Stimulated activated CD4-positive, alpha-beta T cell treated with anti-CD3 and anti-CD28 coated beads, TNF-alpha, amount 100 ng/mL, for 1 hour (primary cell): ENCODE measurements at regions not wholly inside any gene's neighbourhood (a gene's known extent, or its start where the extent isn't known, plus 50 kb on each side); places are given as distances from the start of the nearest gene placed in this dataset.

Experiments used
- DNase-seq, 3 donors: peaks; one replicate each; pipeline ENCODE4 v3.0.0-alpha.2; 2020; ENCODE audit warnings: low read depth in 3 of 3, low spot score in 1 of 3

GRCh38 chr6:166728884-166729530, 102.0 kb upstream of the RPS6KA2 start:
- DNase-seq = no peak

DNA sequence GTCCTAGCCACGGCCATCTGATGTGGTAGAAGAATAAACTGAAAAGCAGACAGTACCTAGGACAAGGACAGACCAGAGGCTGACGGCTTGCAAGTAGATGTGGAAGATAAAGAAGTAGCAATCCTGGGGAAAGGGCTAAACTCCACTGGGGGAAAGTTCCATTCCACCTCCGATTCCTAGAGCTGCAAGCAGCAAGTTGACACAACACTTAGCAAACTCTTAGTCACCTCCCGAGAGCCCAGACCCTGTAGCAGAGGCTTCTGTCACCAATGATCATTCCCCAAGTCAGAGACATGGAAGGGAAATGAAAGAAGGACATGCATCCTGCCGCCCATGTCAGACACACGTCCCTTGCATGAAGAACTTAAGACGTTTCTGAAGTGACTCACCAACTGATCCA, 99.2 kb upstream of the RPS6KA2 start:
- DNase-seq = no peak

- no peak for DNase-seq
These were observed 98.5 kb upstream of the RPS6KA2 start for GRCh38 chr6:166725571-166725970.

DNA sequence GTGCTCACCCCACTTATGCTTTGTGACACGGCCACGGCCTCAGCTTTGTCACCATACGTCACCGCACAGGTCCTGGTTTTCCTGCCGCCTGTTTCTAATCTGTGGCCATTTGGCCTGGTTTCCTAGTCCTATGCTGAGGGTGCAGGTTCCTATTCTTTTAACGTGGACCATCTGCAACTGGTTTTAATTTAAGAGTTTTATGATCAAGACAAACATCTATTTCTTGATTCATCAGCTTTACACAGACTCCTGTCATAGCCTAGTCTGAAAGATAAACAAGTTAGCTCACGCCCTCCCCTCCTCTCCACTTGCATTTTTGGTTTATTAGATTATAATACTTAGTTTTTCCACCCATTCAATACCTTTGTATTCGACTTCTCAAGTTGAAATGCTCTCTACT, 97.5 kb upstream of the RPS6KA2 start:
- no peak for DNase-seq

DNA sequence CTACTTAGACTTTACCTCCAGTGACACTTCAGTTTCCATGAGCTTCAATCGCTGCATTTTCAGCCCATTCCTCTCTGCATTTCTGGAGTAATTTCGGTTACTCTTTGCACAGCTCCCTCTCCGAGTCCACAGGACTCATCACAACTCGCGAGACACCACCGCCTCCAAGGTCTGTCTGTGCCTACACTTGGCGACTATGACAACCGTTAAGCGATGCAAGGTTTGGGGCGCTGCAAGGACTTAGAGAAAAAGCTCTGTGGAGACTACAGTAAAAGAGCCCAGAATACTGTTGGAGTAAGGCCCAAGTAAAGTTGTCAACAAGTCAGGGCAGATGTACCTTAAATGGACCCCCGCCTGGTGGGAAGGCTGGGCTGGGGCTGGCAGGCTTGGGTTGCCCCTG, 95.7 kb upstream of the RPS6KA2 start:
- no peak for DNase-seq

GRCh38 chr6:166721576-166721975, 94.5 kb upstream of the RPS6KA2 start:
- DNase-seq = no peak

DNA sequence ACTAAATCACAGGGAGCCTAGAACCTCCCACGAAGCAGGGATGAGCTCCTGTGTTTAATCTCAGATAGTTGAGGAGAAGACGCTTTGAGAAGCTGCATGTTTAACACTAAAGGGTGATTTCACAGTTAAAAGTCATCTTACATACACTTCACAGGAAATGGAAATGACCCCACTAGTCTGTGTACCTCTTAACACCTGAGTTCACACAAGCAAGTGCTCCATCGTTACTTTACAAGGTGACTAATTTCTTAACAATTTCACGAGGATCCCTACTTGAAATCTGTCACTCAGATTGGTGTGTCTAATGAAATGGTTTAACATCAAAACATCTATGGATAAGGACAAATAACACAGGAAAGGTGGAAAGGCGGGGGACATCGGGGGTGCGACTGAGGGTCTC, 93.8 kb upstream of the RPS6KA2 start:
- no peak for DNase-seq

DNA sequence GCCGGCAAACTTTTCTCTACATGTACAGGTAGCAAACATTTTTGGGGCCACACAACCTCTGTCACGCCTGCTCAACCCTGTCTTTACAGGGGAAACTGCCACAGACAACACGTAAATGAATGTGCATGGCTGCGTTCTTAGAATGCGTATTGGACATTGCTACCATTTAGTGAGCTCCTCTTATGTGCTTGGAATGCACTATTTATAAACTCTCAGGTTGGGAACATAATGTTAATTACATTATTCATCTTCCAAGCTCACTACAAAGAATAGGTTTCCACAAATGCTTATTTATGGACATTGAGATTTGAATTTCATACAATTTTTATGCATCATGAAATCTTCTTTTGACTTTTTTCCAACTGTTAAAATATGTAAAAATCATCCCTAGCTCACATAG, 92.0 kb upstream of the RPS6KA2 start:
- no peak for DNase-seq

GRCh38 chr6:166718516-166718915, 91.5 kb upstream of the RPS6KA2 start:
- DNase-seq = no peak

GRCh38 chr6:166716910-166717617, 90.0 kb upstream of the RPS6KA2 start:
- no peak for DNase-seq

- DNase-seq = no peak
These were observed 88.9 kb upstream of the RPS6KA2 start for GRCh38 chr6:166715992-166716391.

GRCh38 chr6:166715065-166715464, 88.0 kb upstream of the RPS6KA2 start:
- DNase-seq = no peak

DNA sequence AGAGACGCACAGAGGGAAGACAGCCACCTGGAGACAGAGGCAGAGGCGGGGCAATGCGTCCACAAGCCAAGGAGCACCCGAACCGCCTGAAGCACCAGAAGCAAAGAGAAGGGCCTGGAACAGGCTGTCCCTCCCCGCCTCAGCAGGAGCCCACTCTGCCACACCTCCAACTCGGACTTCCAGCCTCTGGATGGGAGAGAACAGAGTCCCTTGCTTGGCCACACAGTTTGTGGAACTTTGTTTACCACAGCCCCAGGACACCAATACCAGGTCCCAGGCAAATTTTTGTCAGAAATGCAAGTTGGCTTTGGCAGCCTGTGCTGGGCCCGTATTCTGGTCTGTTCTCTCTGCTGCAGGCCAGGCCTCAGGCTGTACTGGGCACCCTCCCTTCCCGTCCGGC, 87.5 kb upstream of the RPS6KA2 start:
- DNase-seq = no peak

GRCh38 chr6:166714187-166714510, 87.1 kb upstream of the RPS6KA2 start:
- no peak for DNase-seq

GRCh38 chr6:166713434-166714186, 86.6 kb upstream of the RPS6KA2 start:
- no peak for DNase-seq

GRCh38 chr6:166712286-166713228, 85.5 kb upstream of the RPS6KA2 start:
- no peak for DNase-seq

DNA sequence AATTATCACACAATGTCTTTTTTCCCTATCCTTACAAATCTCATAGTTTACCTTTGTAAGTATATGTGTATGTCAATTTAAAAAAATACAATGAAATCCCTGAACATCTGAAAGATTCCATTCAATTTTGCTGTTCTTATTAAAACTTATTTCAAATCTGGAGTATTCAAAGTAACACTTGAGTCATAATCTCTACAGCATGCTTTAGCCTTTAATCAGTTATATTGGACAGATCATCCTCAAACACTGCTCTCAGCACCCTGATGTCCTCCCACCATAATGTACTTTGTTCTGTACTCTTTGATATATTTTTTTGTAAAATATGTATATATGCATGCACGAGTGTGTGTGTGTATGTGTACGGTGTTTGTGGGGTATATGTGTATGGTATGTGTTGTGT, 83.0 kb upstream of the RPS6KA2 start:
- DNase-seq = no peak

- DNase-seq = no peak
These were observed 81.4 kb upstream of the RPS6KA2 start for GRCh38 chr6:166708460-166708859.

DNA sequence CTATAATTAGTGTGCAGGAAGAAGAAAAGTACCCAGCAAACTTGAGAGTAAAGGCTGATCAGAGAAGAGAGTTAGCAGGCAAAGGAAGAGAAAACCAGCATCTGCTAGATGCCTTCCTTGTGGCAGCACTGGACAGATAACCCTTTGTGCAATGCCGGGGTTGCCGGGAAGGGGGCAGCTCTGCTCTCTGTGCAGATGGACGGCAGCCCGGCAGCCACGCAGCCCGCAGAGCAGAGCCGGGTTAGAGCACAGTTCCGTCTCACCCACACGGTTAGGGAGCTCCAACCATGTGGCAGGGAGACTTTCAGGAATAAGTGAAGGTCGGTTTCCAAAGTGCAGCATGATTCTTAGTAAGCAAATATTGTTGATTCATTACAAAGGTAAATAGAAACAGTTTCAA, 80.0 kb upstream of the RPS6KA2 start:
- DNase-seq = no peak

- DNase-seq = no peak
These were observed 78.0 kb upstream of the RPS6KA2 start for GRCh38 chr6:166705069-166705468.

DNA sequence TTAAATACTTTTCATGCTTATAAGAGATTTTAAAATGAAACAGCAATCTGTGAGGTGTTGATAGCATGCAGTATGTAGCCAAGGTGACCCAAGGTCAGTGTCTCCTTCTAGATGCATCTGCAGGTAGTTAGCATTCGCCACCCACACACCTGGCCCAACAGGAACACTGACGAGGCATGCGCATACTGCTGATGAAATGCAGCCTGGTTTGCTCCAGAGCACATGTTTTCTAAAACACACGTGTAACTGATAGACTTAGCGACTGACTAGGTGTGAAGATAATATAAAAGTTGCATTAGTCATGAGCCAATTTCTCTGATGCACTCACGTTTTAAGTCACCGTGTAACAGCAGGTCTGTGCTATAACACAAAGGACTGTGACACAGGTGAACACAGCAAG, 77.1 kb upstream of the RPS6KA2 start:
- DNase-seq = no peak
